CD4-positive, alpha-beta T cell treated with Interleukin-4 for 1 hour (primary cell): ENCODE measurements at regions not wholly inside any gene's neighbourhood (a gene's known extent, or its start where the extent isn't known, plus 50 kb on each side); places are given as distances from the start of the nearest gene placed in this dataset.

ENCODE experiments used
- DNase-seq, 2 donors: peaks; one replicate each; pipeline ENCODE4 v3.0.0-alpha.2; 2020 to 2022

- peak in 1 of 2 donors; percentile 4 for DNase-seq
Observed at GRCh38 chr22:49215840-49216239, 611.8 kb downstream of the BRD1 start.

- no peak for DNase-seq
Observed at GRCh38 chr22:49214976-49215375, 612.7 kb downstream of the BRD1 start.

- DNase-seq, result peak in 1 of 2 donors; percentile 6
Observed at GRCh38 chr22:49213731-49214352, 613.8 kb downstream of the BRD1 start.

- peak in 1 of 2 donors; percentile 5 for DNase-seq
Observed at GRCh38 chr22:49212466-49212865, 615.2 kb downstream of the BRD1 start.

GRCh38 chr22:49212002-49212401, 615.7 kb downstream of the BRD1 start:
- peak in 1 of 2 donors; percentile 7 for DNase-seq

- peak in 1 of 2 donors; percentile 1 for DNase-seq
Observed at GRCh38 chr22:49211176-49211575, 616.5 kb downstream of the BRD1 start.

GRCh38 chr22:49210606-49211005, 617.1 kb downstream of the BRD1 start:
- DNase-seq, result no peak

- peak in 1 of 2 donors; percentile 8 for DNase-seq
Observed at GRCh38 chr22:49209452-49210195, 618.0 kb downstream of the BRD1 start.

GRCh38 chr22:49208768-49209252, 618.9 kb downstream of the BRD1 start:
- DNase-seq, result peak in 1 of 2 donors; percentile 8

- peak in 1 of 2 donors; percentile 7 for DNase-seq
Observed at GRCh38 chr22:49208004-49208402, 619.7 kb downstream of the BRD1 start.

GRCh38 chr22:49207008-49208003, 620.4 kb downstream of the BRD1 start:
- peak in 1 of 2 donors; percentile 9 for DNase-seq

- DNase-seq, result peak in 1 of 2 donors; percentile 0
Observed at GRCh38 chr22:49206281-49206680, 621.4 kb downstream of the BRD1 start.

- DNase-seq, result peak in 1 of 2 donors; percentile 7
Observed at GRCh38 chr22:49205483-49205800, 622.2 kb downstream of the BRD1 start.

- DNase-seq, result peak in 1 of 2 donors; percentile 2
Observed at GRCh38 chr22:49204599-49205482, 622.8 kb downstream of the BRD1 start.

- DNase-seq, result peak in 1 of 2 donors; percentile 7
Observed at GRCh38 chr22:49203859-49204598, 623.6 kb downstream of the BRD1 start.

- DNase-seq, result peak in 1 of 2 donors; percentile 3
Observed at GRCh38 chr22:49203091-49203858, 624.4 kb downstream of the BRD1 start.

GRCh38 chr22:49202226-49202625, 625.4 kb downstream of the BRD1 start:
- peak in 1 of 2 donors; percentile 5 for DNase-seq

GRCh38 chr22:49201046-49201970, 626.4 kb downstream of the BRD1 start:
- DNase-seq, result peak in 1 of 2 donors; percentile 6

GRCh38 chr22:49199224-49199623, 628.4 kb downstream of the BRD1 start:
- no peak for DNase-seq
